Thyroid gland (tissue), 4 donors: ENCODE measurements at regions not wholly inside any gene's neighbourhood (a gene's known extent, or its start where the extent isn't known, plus 50 kb on each side); places are given as distances from the start of the nearest gene placed in this dataset.

ENCODE experiments used
- POLR2A ChIP-seq, 2 donors: fragments of 450-650 bp; IDR thresholded peaks; one replicate each; pipeline ENCODE4 v1.6.1; 2017; ENCODE audit warnings: antibody characterized with exemption in 2 of 2, mild to moderate bottlenecking in 2 of 2, moderate library complexity in 1 of 2
- TF ChIP-seq, protein P1 (sequence below), 6 experiments: fragments of 200-600 bp in 3 of 6; fragments of 450-650 bp in 3 of 6; sonication (generic) in 3 of 6; IDR thresholded peaks; one replicate each; pipeline ENCODE4 v1.5.1; 2016 to 2019; ENCODE audit warnings: antibody characterized with exemption in 6 of 6, mild to moderate bottlenecking in 2 of 6, inconsistent platforms in 1 of 6, moderate library complexity in 1 of 6

DNA sequence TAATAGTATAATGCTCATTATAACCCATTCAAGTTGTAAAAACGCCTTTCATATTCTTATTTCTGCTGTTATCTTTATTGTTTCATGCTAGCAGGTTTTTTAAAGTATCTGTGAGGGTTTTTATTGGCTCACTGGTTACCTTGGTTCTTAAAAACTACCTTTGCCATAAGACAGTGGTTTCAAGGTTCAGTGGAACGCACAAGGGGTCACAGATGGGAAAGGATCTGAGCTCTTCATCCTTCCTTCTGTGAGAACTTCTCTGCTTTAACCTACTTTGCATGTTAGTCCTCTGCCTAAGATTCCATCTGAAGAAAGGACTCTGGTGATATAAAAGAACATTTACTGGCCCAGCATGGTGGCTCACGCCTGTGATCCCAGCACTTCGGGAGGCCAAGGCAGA lies 492.6 kb downstream of the CD83 start:
- TF ChIP-seq POLR2A (IDR thresholded peaks at IDR 0.05), result no peak
- TF ChIP-seq, protein P1, sequence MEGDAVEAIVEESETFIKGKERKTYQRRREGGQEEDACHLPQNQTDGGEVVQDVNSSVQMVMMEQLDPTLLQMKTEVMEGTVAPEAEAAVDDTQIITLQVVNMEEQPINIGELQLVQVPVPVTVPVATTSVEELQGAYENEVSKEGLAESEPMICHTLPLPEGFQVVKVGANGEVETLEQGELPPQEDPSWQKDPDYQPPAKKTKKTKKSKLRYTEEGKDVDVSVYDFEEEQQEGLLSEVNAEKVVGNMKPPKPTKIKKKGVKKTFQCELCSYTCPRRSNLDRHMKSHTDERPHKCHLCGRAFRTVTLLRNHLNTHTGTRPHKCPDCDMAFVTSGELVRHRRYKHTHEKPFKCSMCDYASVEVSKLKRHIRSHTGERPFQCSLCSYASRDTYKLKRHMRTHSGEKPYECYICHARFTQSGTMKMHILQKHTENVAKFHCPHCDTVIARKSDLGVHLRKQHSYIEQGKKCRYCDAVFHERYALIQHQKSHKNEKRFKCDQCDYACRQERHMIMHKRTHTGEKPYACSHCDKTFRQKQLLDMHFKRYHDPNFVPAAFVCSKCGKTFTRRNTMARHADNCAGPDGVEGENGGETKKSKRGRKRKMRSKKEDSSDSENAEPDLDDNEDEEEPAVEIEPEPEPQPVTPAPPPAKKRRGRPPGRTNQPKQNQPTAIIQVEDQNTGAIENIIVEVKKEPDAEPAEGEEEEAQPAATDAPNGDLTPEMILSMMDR (IDR thresholded peaks at IDR 0.05), result no peak
